ENCODE measurements at regions not wholly inside any gene's neighbourhood (a gene's known extent, or its start where the extent isn't known, plus 50 kb on each side); places are given as distances from the start of the nearest gene placed in this dataset.

DNA sequence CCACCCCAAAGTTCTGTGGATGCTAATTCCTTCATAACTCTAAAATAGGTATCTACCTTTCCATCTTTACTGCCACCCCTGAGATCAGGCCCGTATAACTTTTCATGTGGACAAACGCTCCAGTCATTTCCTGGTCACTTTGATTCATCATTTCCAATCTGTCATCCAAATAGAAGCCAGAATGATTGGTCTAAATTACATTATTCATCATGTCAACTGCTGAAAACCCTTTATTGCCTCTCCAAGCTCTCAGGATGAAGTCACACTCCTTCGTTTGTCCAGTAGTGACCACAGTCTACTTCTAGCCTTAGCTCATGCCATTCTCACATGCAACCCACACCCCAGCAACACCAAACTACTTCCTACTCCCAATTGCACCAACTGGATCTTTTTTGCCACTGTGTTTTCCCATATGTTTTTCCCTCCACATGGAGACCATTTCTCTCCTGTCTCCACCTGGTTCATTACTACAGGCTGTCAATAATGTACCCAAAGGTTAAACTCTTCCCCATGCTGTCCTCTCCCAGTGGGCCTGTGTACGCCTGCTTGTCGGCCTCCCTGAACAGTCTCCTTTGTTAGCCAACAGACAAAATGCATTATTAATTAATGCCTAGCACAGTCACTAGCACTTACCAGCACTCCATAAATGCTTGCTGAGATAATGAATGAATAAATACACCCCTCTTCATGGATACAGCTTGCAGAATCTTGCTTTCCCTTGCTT lies 382.6 kb upstream of the NOCT start:
- no peak for TF ChIP-seq POLR2A (IDR thresholded peaks at IDR 0.05; ENCODE audit: low read depth)
- TF ChIP-seq, protein P1, sequence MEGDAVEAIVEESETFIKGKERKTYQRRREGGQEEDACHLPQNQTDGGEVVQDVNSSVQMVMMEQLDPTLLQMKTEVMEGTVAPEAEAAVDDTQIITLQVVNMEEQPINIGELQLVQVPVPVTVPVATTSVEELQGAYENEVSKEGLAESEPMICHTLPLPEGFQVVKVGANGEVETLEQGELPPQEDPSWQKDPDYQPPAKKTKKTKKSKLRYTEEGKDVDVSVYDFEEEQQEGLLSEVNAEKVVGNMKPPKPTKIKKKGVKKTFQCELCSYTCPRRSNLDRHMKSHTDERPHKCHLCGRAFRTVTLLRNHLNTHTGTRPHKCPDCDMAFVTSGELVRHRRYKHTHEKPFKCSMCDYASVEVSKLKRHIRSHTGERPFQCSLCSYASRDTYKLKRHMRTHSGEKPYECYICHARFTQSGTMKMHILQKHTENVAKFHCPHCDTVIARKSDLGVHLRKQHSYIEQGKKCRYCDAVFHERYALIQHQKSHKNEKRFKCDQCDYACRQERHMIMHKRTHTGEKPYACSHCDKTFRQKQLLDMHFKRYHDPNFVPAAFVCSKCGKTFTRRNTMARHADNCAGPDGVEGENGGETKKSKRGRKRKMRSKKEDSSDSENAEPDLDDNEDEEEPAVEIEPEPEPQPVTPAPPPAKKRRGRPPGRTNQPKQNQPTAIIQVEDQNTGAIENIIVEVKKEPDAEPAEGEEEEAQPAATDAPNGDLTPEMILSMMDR (IDR thresholded peaks at IDR 0.05), result no peak

Data from esophagus muscularis mucosa (tissue), 3 donors.